GM12878 (cell line): ENCODE measurements at regions not wholly inside any gene's neighbourhood (a gene's known extent, or its start where the extent isn't known, plus 50 kb on each side); places are given as distances from the start of the nearest gene placed in this dataset.

Experiments used
- ATAC-seq: fragments of 200-7000 bp; cut with Tn5 transposase; 3 replicates; pipeline ENCODE4 v1.9.1; 2020; ENCODE audit warnings: mild to moderate bottlenecking, moderate library complexity
- BruUV-seq: library from RNA; stranded (reverse); fragments of 400-500 nt; replicated peaks from 2 replicates; lab custom pipeline; 2021; lab: Mats Ljungman, UMichigan
- CTCF ChIA-PET: fragments of 300-600 bp; sonication (Branson Sonifier 250); formaldehyde crosslinking; extraction: SDS; loops from one replicate; lab custom pipeline; 2021; ENCODE audit warnings: inconsistent platforms; lab: Yijun Ruan, JAX
- POLR2A ChIA-PET: fragments of 350-600 bp; formaldehyde crosslinking; extraction: SDS; loops from one replicate; lab custom pipeline; 2021; ENCODE audit warnings: inconsistent platforms; lab: Charles Lee
- RAD21 ChIA-PET: fragments of 300-600 bp; sonication (Branson Sonifier 250); formaldehyde crosslinking; loops from one replicate; lab custom pipeline; 2023; ENCODE audit warnings: antibody characterized with exemption; ENCODE audit not compliant: unreplicated experiment; lab: Charles Lee
- SMC1A ChIA-PET: fragments of 300-600 bp; sonication (Branson Sonifier 250); formaldehyde crosslinking; loops from one replicate; lab custom pipeline; 2023; ENCODE audit not compliant: unreplicated experiment, uncharacterized antibody; lab: Charles Lee
- DNase-seq: peaks from one replicate; pipeline ENCODE4 v3.0.0-alpha.2; 2011; ENCODE audit warnings: low read depth, low spot score
- FAIRE-seq: peaks from 3 replicates; lab custom pipeline; 2011; peaks lifted over from hg19 to GRCh38; lab: Jason Lieb, UNC
- H2AFZ ChIP-seq: 2 replicates; pipeline ENCODE4 v1.6.0; 2011; ENCODE audit warnings: low read depth, low read length, control low read depth; ENCODE audit not compliant: control insufficient read depth
- H3K27ac ChIP-seq: 2 replicates; pipeline ENCODE4 v1.5.1; 2011; ENCODE audit warnings: control low read depth; ENCODE audit not compliant: control insufficient read depth, insufficient read depth
- H3K27me3 ChIP-seq, 2 experiments: replicated peaks in 1 of 2; 2 replicates each; pipeline versions ENCODE4 v1.6.0 to v1.6.1; 2011; ENCODE audit warnings: low read length in 1 of 2; ENCODE audit not compliant: control insufficient read depth in 2 of 2, insufficient read depth in 2 of 2
- H3K36me3 ChIP-seq, 2 experiments: 2 replicates each; pipeline ENCODE4 v1.5.1; 2011; ENCODE audit warnings: low read length in 1 of 2; ENCODE audit not compliant: control insufficient read depth in 2 of 2, insufficient read depth in 2 of 2
- H3K4me1 ChIP-seq: 2 replicates; pipeline ENCODE4 v1.6.1; 2011; ENCODE audit warnings: mild to moderate bottlenecking, low read length, moderate library complexity, mixed read lengths; ENCODE audit not compliant: control insufficient read depth, insufficient read depth
- H3K4me2 ChIP-seq: 2 replicates; pipeline ENCODE4 v1.6.0; 2011; ENCODE audit warnings: control low read depth; ENCODE audit not compliant: control insufficient read depth, insufficient read depth
- H3K4me3 ChIP-seq: fragments of 200-600 bp; sonication (generic); 2 replicates; pipeline ENCODE4 v1.5.1; 2016
- H3K79me2 ChIP-seq: 2 replicates; pipeline ENCODE4 v1.6.0; 2011; ENCODE audit warnings: low read length; ENCODE audit not compliant: control insufficient read depth, insufficient read depth
- H3K9ac ChIP-seq: 2 replicates; pipeline ENCODE4 v1.8.0; 2011; ENCODE audit warnings: low read length, control low read depth, mixed read lengths; ENCODE audit not compliant: control insufficient read depth, insufficient read depth
- H3K9me3 ChIP-seq: replicated peaks from 3 replicates; pipeline ENCODE4 v1.5.1; 2011; ENCODE audit warnings: mild to moderate bottlenecking, low read length; ENCODE audit not compliant: control insufficient read depth, insufficient read depth
- H4K20me1 ChIP-seq: 2 replicates; pipeline ENCODE4 v1.6.0; 2011; ENCODE audit not compliant: control insufficient read depth, insufficient read depth
- ASH2L ChIP-seq: fragments of 300-600, 200-600 bp; sonication (generic); IDR thresholded peaks from 2 replicates; pipeline ENCODE4 v1.6.1; 2017; ENCODE audit warnings: low read depth, mild to moderate bottlenecking, borderline replicate concordance
- GATAD2B ChIP-seq: fragments of 450-650 bp; conservative IDR thresholded peaks from 2 replicates; pipeline ENCODE4 v1.6.1; 2017; ENCODE audit warnings: low read depth, mild to moderate bottlenecking, moderate library complexity
- MXI1 ChIP-seq: fragments of 150-350 bp; IDR thresholded peaks from 2 replicates; pipeline ENCODE4 v1.6.1; 2011; ENCODE audit warnings: low read depth, mild to moderate bottlenecking, inconsistent platforms, low read length, improper control_type of control experiment
- SIX5 ChIP-seq: IDR thresholded peaks from 2 replicates; pipeline ENCODE4 v1.6.1; 2011; ENCODE audit warnings: mild to moderate bottlenecking, low read depth, low read length, moderate library complexity; ENCODE audit not compliant: severe bottlenecking
- SREBF2 ChIP-seq: IDR thresholded peaks from 2 replicates; pipeline ENCODE4 v1.6.1; 2012; ENCODE audit warnings: mild to moderate bottlenecking, low read length
- TCF3 ChIP-seq: IDR thresholded peaks from 2 replicates; pipeline ENCODE4 v1.6.1; 2012; ENCODE audit warnings: low read depth, mild to moderate bottlenecking, low read length, borderline replicate concordance; ENCODE audit not compliant: insufficient read depth
- ZBED1 ChIP-seq: IDR thresholded peaks from 2 replicates; pipeline ENCODE4 v1.6.1; 2016; ENCODE audit warnings: borderline replicate concordance
- ZNF384 ChIP-seq: IDR thresholded peaks from 2 replicates; pipeline ENCODE4 v1.6.1; 2012; ENCODE audit warnings: low read depth, mild to moderate bottlenecking, low read length, improper control_type of control experiment, borderline replicate concordance
- WGBS: methylation state at CpG from one replicate; pipeline ENCODE4 v1.1.6; 2016; ENCODE audit warnings: low lambda C conversion rate; ENCODE audit not compliant: insufficient replicate concordance, insufficient coverage; ENCODE audit errors: missing lambda C conversion rate; 5-methylcytosine and 5-hydroxymethylcytosine counted together
- in situ Hi-C: fragments of 300-500 bp; cut with MboI; formaldehyde crosslinking; loops from 9 replicates; pipeline ENCODE4 v1.14.3; 2018; ENCODE audit warnings: mixed read lengths
- intact Hi-C: fragments of 100-400 bp; cut with micrococcal nuclease; formaldehyde crosslinking; loops from one replicate; pipeline ENCODE4 v1.14.2; 2022; ENCODE audit not compliant: unreplicated experiment
- TF ChIP-seq, protein P1 (sequence below): IDR thresholded peaks from 2 replicates; pipeline ENCODE4 v1.6.1; 2012; ENCODE audit warnings: mild to moderate bottlenecking, low read depth, low read length
- TF ChIP-seq, protein P2 (sequence below): fragments of 150-350 bp; IDR thresholded peaks from 2 replicates; pipeline ENCODE4 v1.6.1; 2014; ENCODE audit warnings: mild to moderate bottlenecking, low read depth, low read length
- TF ChIP-seq, protein P3 (sequence below), 3 experiments: IDR thresholded peaks in 2 of 3; conservative IDR thresholded peaks in 1 of 3; 2 replicates each; pipeline ENCODE4 v1.5.1; 2011; ENCODE audit warnings: low read depth in 3 of 3, low read length in 3 of 3, mild to moderate bottlenecking in 3 of 3, control low read depth in 2 of 3, moderate library complexity in 2 of 3, inconsistent platforms in 1 of 3, mixed read lengths in 1 of 3; ENCODE audit not compliant: control insufficient read depth in 2 of 3, insufficient read depth in 1 of 3; ENCODE audit errors: extremely low read depth in 1 of 3

DNA sequence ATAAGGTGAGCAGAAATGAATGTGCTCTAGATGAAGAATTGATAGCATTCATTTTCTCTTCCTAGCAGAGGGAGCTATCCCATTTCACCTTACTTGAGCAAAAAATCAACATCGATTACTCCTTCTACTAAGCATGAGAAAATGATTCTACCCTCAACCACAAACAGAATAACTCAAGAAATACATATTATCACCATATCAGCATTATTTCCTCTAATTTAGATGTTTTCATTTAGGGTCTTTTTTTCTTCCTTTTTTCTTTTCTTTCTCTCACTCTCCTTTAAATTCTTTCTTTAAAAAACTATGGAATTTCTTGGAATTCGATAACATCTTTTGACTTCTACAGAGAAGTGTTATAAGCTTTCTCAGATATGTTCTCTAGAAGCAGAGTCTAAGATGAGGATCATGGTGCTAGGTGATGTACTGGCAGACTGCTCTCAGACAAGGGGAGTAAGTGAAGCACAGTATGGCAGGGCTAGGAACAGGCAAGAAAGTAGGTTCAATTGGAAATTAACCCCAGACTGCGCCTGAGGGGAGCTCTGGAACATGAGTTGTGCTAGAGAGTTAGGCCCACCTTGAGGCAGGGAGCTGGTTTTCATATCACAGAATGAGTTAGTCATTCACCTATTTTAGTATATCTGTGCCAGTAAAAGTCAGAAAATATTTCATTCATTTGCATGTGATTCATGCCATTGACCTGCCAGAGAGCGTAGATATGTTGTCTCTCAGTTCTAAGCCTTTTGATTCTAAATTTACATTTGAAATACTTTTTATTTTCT lies 279.2 kb upstream of the KCNH8 start (continued):
- TF ChIP-seq, protein P1, sequence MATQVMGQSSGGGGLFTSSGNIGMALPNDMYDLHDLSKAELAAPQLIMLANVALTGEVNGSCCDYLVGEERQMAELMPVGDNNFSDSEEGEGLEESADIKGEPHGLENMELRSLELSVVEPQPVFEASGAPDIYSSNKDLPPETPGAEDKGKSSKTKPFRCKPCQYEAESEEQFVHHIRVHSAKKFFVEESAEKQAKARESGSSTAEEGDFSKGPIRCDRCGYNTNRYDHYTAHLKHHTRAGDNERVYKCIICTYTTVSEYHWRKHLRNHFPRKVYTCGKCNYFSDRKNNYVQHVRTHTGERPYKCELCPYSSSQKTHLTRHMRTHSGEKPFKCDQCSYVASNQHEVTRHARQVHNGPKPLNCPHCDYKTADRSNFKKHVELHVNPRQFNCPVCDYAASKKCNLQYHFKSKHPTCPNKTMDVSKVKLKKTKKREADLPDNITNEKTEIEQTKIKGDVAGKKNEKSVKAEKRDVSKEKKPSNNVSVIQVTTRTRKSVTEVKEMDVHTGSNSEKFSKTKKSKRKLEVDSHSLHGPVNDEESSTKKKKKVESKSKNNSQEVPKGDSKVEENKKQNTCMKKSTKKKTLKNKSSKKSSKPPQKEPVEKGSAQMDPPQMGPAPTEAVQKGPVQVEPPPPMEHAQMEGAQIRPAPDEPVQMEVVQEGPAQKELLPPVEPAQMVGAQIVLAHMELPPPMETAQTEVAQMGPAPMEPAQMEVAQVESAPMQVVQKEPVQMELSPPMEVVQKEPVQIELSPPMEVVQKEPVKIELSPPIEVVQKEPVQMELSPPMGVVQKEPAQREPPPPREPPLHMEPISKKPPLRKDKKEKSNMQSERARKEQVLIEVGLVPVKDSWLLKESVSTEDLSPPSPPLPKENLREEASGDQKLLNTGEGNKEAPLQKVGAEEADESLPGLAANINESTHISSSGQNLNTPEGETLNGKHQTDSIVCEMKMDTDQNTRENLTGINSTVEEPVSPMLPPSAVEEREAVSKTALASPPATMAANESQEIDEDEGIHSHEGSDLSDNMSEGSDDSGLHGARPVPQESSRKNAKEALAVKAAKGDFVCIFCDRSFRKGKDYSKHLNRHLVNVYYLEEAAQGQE: no peak
- no peak for TF ChIP-seq SREBF2
- no peak for TF ChIP-seq TCF3
- no peak for TF ChIP-seq MXI1

DNA sequence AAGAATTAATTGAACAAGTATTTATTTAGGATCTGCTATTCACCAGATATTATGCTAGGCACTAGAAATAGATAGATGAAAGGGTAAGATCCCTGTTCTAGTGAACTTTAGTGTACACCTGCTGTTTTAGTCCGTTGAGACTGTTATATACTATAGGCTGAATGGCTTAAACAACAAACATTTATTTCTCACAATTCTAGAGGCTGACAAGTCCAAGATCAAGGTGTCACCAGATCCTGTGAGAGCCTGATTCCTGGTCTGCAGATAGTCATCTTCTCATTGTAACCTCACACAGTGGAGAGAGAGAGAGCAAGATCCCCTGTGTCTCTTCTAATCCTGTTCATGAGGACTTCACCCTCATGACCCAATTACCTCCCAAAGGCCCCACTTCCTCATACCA lies 281.4 kb upstream of the KCNH8 start:
- in situ Hi-C loops: loop anchor here (25.0 kb wide), 1 partner anchor 995 kb away; no protein-coding TSS in a partner anchor
- no TSS peak for BruUV-seq
- H4K20me1 ChIP-seq: no peaks in the 10 kb centered on the region
- no peaks in the 10 kb centered on the region for H3K79me2 ChIP-seq
- H3K4me1 ChIP-seq: no peaks in the 10 kb centered on the region
- no peak overlapping the region for H3K9ac ChIP-seq
- ATAC-seq (no peak), FAIRE-seq (no peak), DNase-seq (no peak)
- H3K4me2 ChIP-seq: no peak overlapping the region
- WGBS: 0% methylated on average over 1 of the region's 1 CpG
- no peak overlapping the region for H2AFZ ChIP-seq
- TF ChIP-seq ZNF384 (no peak), SIX5 (no peak), GATAD2B (no peak), ASH2L (no peak), ZBED1 (no peak)
- TF ChIP-seq, protein P2, sequence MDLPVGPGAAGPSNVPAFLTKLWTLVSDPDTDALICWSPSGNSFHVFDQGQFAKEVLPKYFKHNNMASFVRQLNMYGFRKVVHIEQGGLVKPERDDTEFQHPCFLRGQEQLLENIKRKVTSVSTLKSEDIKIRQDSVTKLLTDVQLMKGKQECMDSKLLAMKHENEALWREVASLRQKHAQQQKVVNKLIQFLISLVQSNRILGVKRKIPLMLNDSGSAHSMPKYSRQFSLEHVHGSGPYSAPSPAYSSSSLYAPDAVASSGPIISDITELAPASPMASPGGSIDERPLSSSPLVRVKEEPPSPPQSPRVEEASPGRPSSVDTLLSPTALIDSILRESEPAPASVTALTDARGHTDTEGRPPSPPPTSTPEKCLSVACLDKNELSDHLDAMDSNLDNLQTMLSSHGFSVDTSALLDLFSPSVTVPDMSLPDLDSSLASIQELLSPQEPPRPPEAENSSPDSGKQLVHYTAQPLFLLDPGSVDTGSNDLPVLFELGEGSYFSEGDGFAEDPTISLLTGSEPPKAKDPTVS: no peak
- TF ChIP-seq, protein P3, sequence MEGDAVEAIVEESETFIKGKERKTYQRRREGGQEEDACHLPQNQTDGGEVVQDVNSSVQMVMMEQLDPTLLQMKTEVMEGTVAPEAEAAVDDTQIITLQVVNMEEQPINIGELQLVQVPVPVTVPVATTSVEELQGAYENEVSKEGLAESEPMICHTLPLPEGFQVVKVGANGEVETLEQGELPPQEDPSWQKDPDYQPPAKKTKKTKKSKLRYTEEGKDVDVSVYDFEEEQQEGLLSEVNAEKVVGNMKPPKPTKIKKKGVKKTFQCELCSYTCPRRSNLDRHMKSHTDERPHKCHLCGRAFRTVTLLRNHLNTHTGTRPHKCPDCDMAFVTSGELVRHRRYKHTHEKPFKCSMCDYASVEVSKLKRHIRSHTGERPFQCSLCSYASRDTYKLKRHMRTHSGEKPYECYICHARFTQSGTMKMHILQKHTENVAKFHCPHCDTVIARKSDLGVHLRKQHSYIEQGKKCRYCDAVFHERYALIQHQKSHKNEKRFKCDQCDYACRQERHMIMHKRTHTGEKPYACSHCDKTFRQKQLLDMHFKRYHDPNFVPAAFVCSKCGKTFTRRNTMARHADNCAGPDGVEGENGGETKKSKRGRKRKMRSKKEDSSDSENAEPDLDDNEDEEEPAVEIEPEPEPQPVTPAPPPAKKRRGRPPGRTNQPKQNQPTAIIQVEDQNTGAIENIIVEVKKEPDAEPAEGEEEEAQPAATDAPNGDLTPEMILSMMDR (IDR thresholded peaks at IDR 0.05 in 2 of 3, conservative IDR thresholded peaks at IDR 0.05 in 1 of 3; ENCODE audit: control insufficient read depth in 2 of 3, extremely low read depth in 1 of 3, insufficient read depth in 1 of 3, low read depth in 3 of 3, low read length in 3 of 3): no peak
- no peaks in the 10 kb centered on the region for H3K9me3 ChIP-seq
- ChIA-PET SMC1A (no interaction called here), POLR2A (no interaction called here), CTCF (no interaction called here), RAD21 (no interaction called here)
- no peaks in the 10 kb centered on the region for H3K27me3 ChIP-seq
- no peaks in the 10 kb centered on the region for H3K36me3 ChIP-seq
- intact Hi-C loops: no loop called here
- no peak overlapping the region for H3K27ac ChIP-seq
- H3K4me3 ChIP-seq: no peak overlapping the region
